ENCODE measurements at regions not wholly inside any gene's neighbourhood (a gene's known extent, or its start where the extent isn't known, plus 50 kb on each side); places are given as distances from the start of the nearest gene placed in this dataset.

GRCh38 chr6:45795678-45796077 is 220.0 kb downstream of the CLIC5 start:
- DNase-seq (ENCODE audit: missing footprints) (no peak), ATAC-seq (no peak)
- intact Hi-C loops (cut with DNase I), result no loop called here

- DNase-seq (ENCODE audit: missing footprints) (no peak), ATAC-seq (no peak)
- intact Hi-C loops (cut with DNase I), result no loop called here
Measured at GRCh38 chr6:45794465-45794864, 221.2 kb downstream of the CLIC5 start.

- no peak for DNase-seq (ENCODE audit: missing footprints)
Measured at GRCh38 chr6:45791211-45792168, 224.2 kb downstream of the CLIC5 start.

GRCh38 chr6:45789238-45789637 is 226.4 kb downstream of the CLIC5 start:
- intact Hi-C loops (cut with DNase I), result no loop called here
- ATAC-seq (no peak), DNase-seq (ENCODE audit: missing footprints) (no peak)

More at GRCh38 chr6:45791211-45792168, 224.2 kb downstream of the CLIC5 start:
- ATAC-seq, result no peak
- intact Hi-C loops (cut with DNase I), result no loop called here

- ATAC-seq (no peak), DNase-seq (ENCODE audit: missing footprints) (no peak)
- intact Hi-C loops (cut with DNase I), result no loop called here
Measured at GRCh38 chr6:45787384-45787783, 228.3 kb downstream of the CLIC5 start.

- no peak for ATAC-seq
- DNase-seq (ENCODE audit: missing footprints), result no peak
- intact Hi-C loops (cut with DNase I), result no loop called here
Measured at GRCh38 chr6:45786355-45786781, 229.3 kb downstream of the CLIC5 start.

GRCh38 chr6:45784250-45784649 is 231.4 kb downstream of the CLIC5 start:
- ATAC-seq (no peak), DNase-seq (ENCODE audit: missing footprints) (no peak)
- intact Hi-C loops (cut with DNase I), result no loop called here

- intact Hi-C loops (cut with DNase I), result no loop called here
- ATAC-seq, result no peak
- DNase-seq (ENCODE audit: missing footprints), result no peak
Measured at GRCh38 chr6:45783716-45784115, 231.9 kb downstream of the CLIC5 start.

- DNase-seq (ENCODE audit: missing footprints), result no peak
- no peak for ATAC-seq
- intact Hi-C loops (cut with DNase I), result no loop called here
Measured at GRCh38 chr6:45781890-45782289, 233.8 kb downstream of the CLIC5 start.

- ATAC-seq (no peak), DNase-seq (ENCODE audit: missing footprints) (no peak)
- intact Hi-C loops (cut with DNase I), result no loop called here
Measured at GRCh38 chr6:45780523-45780922, 235.1 kb downstream of the CLIC5 start.

- intact Hi-C loops (cut with DNase I), result no loop called here
- ATAC-seq (no peak), DNase-seq (ENCODE audit: missing footprints) (no peak)
Measured at GRCh38 chr6:45775026-45775697, 240.5 kb downstream of the CLIC5 start.

- DNase-seq (ENCODE audit: missing footprints) (no peak), ATAC-seq (no peak)
- intact Hi-C loops (cut with DNase I), result no loop called here
Measured at GRCh38 chr6:45773906-45774305, 241.8 kb downstream of the CLIC5 start.

- DNase-seq (ENCODE audit: missing footprints) (no peak), ATAC-seq (no peak)
- intact Hi-C loops (cut with DNase I), result no loop called here
Measured at GRCh38 chr6:45772886-45773495, 242.7 kb downstream of the CLIC5 start.

- ATAC-seq (no peak), DNase-seq (ENCODE audit: missing footprints) (no peak)
- intact Hi-C loops (cut with DNase I), result no loop called here
Measured at GRCh38 chr6:45772051-45772450, 243.6 kb downstream of the CLIC5 start.

- DNase-seq (ENCODE audit: missing footprints), result no peak
- no peak for ATAC-seq
- intact Hi-C loops (cut with DNase I), result no loop called here
Measured at GRCh38 chr6:45763281-45763680, 252.4 kb downstream of the CLIC5 start.

- DNase-seq (ENCODE audit: missing footprints) (no peak), ATAC-seq (peak; percentile 71)
- intact Hi-C loops (cut with DNase I), result no loop called here
Measured at GRCh38 chr6:45759472-45759810, 256.2 kb downstream of the CLIC5 start.

- ATAC-seq, result no peak
- DNase-seq (ENCODE audit: missing footprints), result no peak
- intact Hi-C loops (cut with DNase I), result no loop called here
Measured at GRCh38 chr6:45758787-45759471, 256.7 kb downstream of the CLIC5 start.

GRCh38 chr6:45757443-45758130 is 258.1 kb downstream of the CLIC5 start:
- intact Hi-C loops (cut with DNase I), result no loop called here
- DNase-seq (ENCODE audit: missing footprints) (no peak), ATAC-seq (no peak)

- no peak for ATAC-seq
- DNase-seq (ENCODE audit: missing footprints), result no peak
- intact Hi-C loops (cut with DNase I), result no loop called here
Measured at GRCh38 chr6:45756606-45757005, 259.1 kb downstream of the CLIC5 start.
